ENCODE measurements at regions not wholly inside any gene's neighbourhood (a gene's known extent, or its start where the extent isn't known, plus 50 kb on each side); places are given as distances from the start of the nearest gene placed in this dataset.

GRCh38 chr6:139923964-139924475 is 549.6 kb upstream of the CITED2 start:
- no peak for DNase-seq
- in situ Hi-C loops (cut with HindIII; ENCODE audit: low pct_ligation_motif_present, low pct_unique_long_range_greater_than_20kb, low sequenced_read_pairs), result no loop called here

- in situ Hi-C loops (cut with HindIII; ENCODE audit: low pct_ligation_motif_present, low pct_unique_long_range_greater_than_20kb, low sequenced_read_pairs), result no loop called here
- DNase-seq, result no peak
Observed at GRCh38 chr6:139922236-139922635, 547.8 kb upstream of the CITED2 start.

GRCh38 chr6:139920776-139921100 is 546.3 kb upstream of the CITED2 start:
- no peak for DNase-seq
- in situ Hi-C loops (cut with HindIII; ENCODE audit: low pct_ligation_motif_present, low pct_unique_long_range_greater_than_20kb, low sequenced_read_pairs), result no loop called here

- DNase-seq, result no peak
- in situ Hi-C loops (cut with HindIII; ENCODE audit: low pct_ligation_motif_present, low pct_unique_long_range_greater_than_20kb, low sequenced_read_pairs), result no loop called here
Observed at GRCh38 chr6:139920027-139920775, 545.8 kb upstream of the CITED2 start.

- in situ Hi-C loops (cut with HindIII; ENCODE audit: low pct_ligation_motif_present, low pct_unique_long_range_greater_than_20kb, low sequenced_read_pairs), result no loop called here
Observed at GRCh38 chr6:139919107-139920026, 544.9 kb upstream of the CITED2 start.

GRCh38 chr6:139917951-139918630 is 543.6 kb upstream of the CITED2 start:
- in situ Hi-C loops (cut with HindIII; ENCODE audit: low pct_ligation_motif_present, low pct_unique_long_range_greater_than_20kb, low sequenced_read_pairs), result no loop called here
- no peak for DNase-seq

More at GRCh38 chr6:139919107-139920026, 544.9 kb upstream of the CITED2 start:
- no peak for DNase-seq

GRCh38 chr6:139914910-139915309 is 540.5 kb upstream of the CITED2 start:
- in situ Hi-C loops (cut with HindIII; ENCODE audit: low pct_ligation_motif_present, low pct_unique_long_range_greater_than_20kb, low sequenced_read_pairs), result no loop called here
- no peak for DNase-seq

GRCh38 chr6:139912735-139913400 is 538.4 kb upstream of the CITED2 start:
- in situ Hi-C loops (cut with HindIII; ENCODE audit: low pct_ligation_motif_present, low pct_unique_long_range_greater_than_20kb, low sequenced_read_pairs), result no loop called here
- no peak for DNase-seq

GRCh38 chr6:139909992-139910391 is 535.5 kb upstream of the CITED2 start:
- in situ Hi-C loops (cut with HindIII; ENCODE audit: low pct_ligation_motif_present, low pct_unique_long_range_greater_than_20kb, low sequenced_read_pairs), result no loop called here
- no peak for DNase-seq

- no peak for DNase-seq
- in situ Hi-C loops (cut with HindIII; ENCODE audit: low pct_ligation_motif_present, low pct_unique_long_range_greater_than_20kb, low sequenced_read_pairs), result no loop called here
Observed at GRCh38 chr6:139905404-139906052, 531.1 kb upstream of the CITED2 start.

GRCh38 chr6:139904568-139904967 is 530.1 kb upstream of the CITED2 start:
- no peak for DNase-seq
- in situ Hi-C loops (cut with HindIII; ENCODE audit: low pct_ligation_motif_present, low pct_unique_long_range_greater_than_20kb, low sequenced_read_pairs), result no loop called here

- in situ Hi-C loops (cut with HindIII; ENCODE audit: low pct_ligation_motif_present, low pct_unique_long_range_greater_than_20kb, low sequenced_read_pairs), result no loop called here
- no peak for DNase-seq
Observed at GRCh38 chr6:139904158-139904533, 529.7 kb upstream of the CITED2 start.

GRCh38 chr6:139903411-139904157 is 529.1 kb upstream of the CITED2 start:
- in situ Hi-C loops (cut with HindIII; ENCODE audit: low pct_ligation_motif_present, low pct_unique_long_range_greater_than_20kb, low sequenced_read_pairs), result no loop called here

GRCh38 chr6:139895205-139895793 is 520.9 kb upstream of the CITED2 start:
- in situ Hi-C loops (cut with HindIII; ENCODE audit: low pct_ligation_motif_present, low pct_unique_long_range_greater_than_20kb, low sequenced_read_pairs), result no loop called here
- no peak for DNase-seq

More at GRCh38 chr6:139903411-139904157, 529.1 kb upstream of the CITED2 start:
- no peak for DNase-seq

GRCh38 chr6:139894271-139894670 is 519.8 kb upstream of the CITED2 start:
- in situ Hi-C loops (cut with HindIII; ENCODE audit: low pct_ligation_motif_present, low pct_unique_long_range_greater_than_20kb, low sequenced_read_pairs), result no loop called here
- no peak for DNase-seq

- in situ Hi-C loops (cut with HindIII; ENCODE audit: low pct_ligation_motif_present, low pct_unique_long_range_greater_than_20kb, low sequenced_read_pairs), result no loop called here
- DNase-seq, result no peak
Observed at GRCh38 chr6:139891471-139891870, 517.0 kb upstream of the CITED2 start.

GRCh38 chr6:139888681-139889122 is 514.3 kb upstream of the CITED2 start:
- in situ Hi-C loops (cut with HindIII; ENCODE audit: low pct_ligation_motif_present, low pct_unique_long_range_greater_than_20kb, low sequenced_read_pairs), result no loop called here
- DNase-seq, result peak; percentile 40

Data from ACHN (cell line).